GM06990 (cell line): ENCODE measurements at regions not wholly inside any gene's neighbourhood (a gene's known extent, or its start where the extent isn't known, plus 50 kb on each side); places are given as distances from the start of the nearest gene placed in this dataset.

Source experiments
- DNase-seq: peaks from one replicate; pipeline ENCODE4 v3.0.0-alpha.2; 2011; ENCODE audit not compliant: insufficient read length; ENCODE audit errors: extremely low read depth
- H3K27me3 ChIP-seq: replicated peaks from 2 replicates; pipeline ENCODE4 v1.6.0; 2011; ENCODE audit warnings: low read length; ENCODE audit not compliant: control insufficient read depth, insufficient read depth
- H3K36me3 ChIP-seq: 2 replicates; pipeline ENCODE4 v1.5.1; 2011; ENCODE audit warnings: low read length; ENCODE audit not compliant: control insufficient read depth, insufficient read depth
- H3K4me3 ChIP-seq: replicated peaks from 2 replicates; pipeline ENCODE4 v1.5.1; 2011; ENCODE audit warnings: low read depth, mild to moderate bottlenecking, control low read depth, low read length
- TF ChIP-seq, protein P1 (sequence below): IDR thresholded peaks from 2 replicates; pipeline ENCODE4 v1.5.1; 2011; ENCODE audit warnings: low read length, control low read depth, mild to moderate bottlenecking, inconsistent platforms; ENCODE audit not compliant: insufficient read depth, poor library complexity, severe bottlenecking

GRCh38 chr4:123624959-123625358 lies 228.4 kb downstream of the SPRY1 start:
- no peak overlapping the region for H3K4me3 ChIP-seq
- DNase-seq = no peak
- H3K27me3 ChIP-seq = no peaks in the 10 kb centered on the region
- TF ChIP-seq, protein P1, sequence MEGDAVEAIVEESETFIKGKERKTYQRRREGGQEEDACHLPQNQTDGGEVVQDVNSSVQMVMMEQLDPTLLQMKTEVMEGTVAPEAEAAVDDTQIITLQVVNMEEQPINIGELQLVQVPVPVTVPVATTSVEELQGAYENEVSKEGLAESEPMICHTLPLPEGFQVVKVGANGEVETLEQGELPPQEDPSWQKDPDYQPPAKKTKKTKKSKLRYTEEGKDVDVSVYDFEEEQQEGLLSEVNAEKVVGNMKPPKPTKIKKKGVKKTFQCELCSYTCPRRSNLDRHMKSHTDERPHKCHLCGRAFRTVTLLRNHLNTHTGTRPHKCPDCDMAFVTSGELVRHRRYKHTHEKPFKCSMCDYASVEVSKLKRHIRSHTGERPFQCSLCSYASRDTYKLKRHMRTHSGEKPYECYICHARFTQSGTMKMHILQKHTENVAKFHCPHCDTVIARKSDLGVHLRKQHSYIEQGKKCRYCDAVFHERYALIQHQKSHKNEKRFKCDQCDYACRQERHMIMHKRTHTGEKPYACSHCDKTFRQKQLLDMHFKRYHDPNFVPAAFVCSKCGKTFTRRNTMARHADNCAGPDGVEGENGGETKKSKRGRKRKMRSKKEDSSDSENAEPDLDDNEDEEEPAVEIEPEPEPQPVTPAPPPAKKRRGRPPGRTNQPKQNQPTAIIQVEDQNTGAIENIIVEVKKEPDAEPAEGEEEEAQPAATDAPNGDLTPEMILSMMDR = no peak
- H3K36me3 ChIP-seq = no peaks in the 10 kb centered on the region

- Histone ChIP-seq H3K4me3 (no peak overlapping the region), H3K27me3 (no peaks in the 10 kb centered on the region), H3K36me3 (no peaks in the 10 kb centered on the region)
- DNase-seq = no peak
- TF ChIP-seq, protein P1 = no peak
These were observed 231.7 kb downstream of the SPRY1 start for GRCh38 chr4:123628288-123628687.

- Histone ChIP-seq H3K27me3 (no peaks in the 10 kb centered on the region), H3K4me3 (no peak overlapping the region), H3K36me3 (no peaks in the 10 kb centered on the region)
- TF ChIP-seq, protein P1 = no peak
- DNase-seq = no peak
These were observed 235.4 kb downstream of the SPRY1 start for GRCh38 chr4:123631786-123632692.

DNA sequence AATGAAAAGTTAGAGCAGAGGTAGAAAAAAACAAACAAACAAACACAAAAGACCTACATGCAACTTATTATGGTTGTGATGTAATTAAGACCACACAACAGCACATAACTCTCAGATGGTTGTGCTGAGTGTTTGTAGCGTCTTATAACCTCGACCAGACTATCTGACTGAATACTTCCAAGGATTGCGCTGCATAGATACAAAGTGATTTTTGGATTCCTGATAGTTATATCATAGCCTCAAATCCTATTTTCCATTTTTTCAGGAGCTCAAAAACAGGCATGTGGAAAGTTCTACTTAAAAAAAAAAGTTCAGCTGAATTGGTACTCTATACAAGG lies 236.1 kb downstream of the SPRY1 start:
- no peak for DNase-seq
- TF ChIP-seq, protein P1 = no peak
- H3K4me3 ChIP-seq = no peak overlapping the region
- no peaks in the 10 kb centered on the region for H3K27me3 ChIP-seq
- no peaks in the 10 kb centered on the region for H3K36me3 ChIP-seq

DNA sequence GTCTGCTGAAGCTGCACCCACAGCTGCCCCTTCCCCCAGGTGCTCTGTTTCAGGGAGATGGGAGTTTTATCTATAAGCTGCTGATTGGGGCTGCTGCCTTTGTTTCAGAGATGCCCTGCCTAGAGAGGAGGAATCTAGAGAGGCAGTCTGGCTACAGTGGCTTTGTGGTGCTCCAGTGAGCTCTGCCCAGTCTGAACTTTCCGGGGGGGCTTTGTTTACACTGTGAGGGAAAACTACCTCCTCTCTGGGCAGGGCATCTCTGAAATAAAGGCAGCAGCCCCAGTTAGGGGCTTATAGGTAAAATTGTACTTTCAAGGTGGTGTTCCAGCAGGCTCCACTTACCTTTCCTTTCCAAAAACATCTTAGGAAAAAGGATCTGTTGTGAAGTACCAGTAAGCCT lies 242.2 kb downstream of the SPRY1 start:
- no peak for DNase-seq
- Histone ChIP-seq H3K4me3 (no peak overlapping the region), H3K27me3 (no peaks in the 10 kb centered on the region), H3K36me3 (no peaks in the 10 kb centered on the region)
- TF ChIP-seq, protein P1 = no peak

DNA sequence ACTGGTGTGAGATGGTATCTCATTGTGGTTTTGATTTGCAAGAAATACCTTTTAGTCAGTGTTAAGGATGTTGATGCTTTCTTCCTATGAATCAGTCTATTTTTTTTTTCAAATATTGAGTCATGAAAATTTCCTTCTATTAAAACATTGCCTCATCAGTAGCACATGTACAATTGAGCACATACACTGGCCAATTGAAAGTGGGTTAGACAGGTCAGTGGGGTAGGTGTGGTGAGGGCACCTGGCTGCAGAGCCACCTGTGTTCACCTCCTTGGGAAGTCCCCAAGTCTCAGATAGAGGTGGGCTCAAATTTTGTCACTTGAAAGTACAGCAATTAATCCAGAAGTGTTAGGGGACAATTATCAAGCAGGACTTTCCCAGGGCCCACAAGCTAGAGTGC lies 243.7 kb downstream of the SPRY1 start:
- Histone ChIP-seq H3K27me3 (no peaks in the 10 kb centered on the region), H3K4me3 (no peak overlapping the region), H3K36me3 (no peaks in the 10 kb centered on the region)
- TF ChIP-seq, protein P1 = no peak
- DNase-seq = no peak
